IPS-18a (cell line): ENCODE measurements at regions not wholly inside any gene's neighbourhood (a gene's known extent, or its start where the extent isn't known, plus 50 kb on each side); places are given as distances from the start of the nearest gene placed in this dataset.

Experiments used
- H3K27ac ChIP-seq: one replicate; pipeline ENCODE4 v1.5.1; 2013; ENCODE audit warnings: low read length
- H3K27me3 ChIP-seq: one replicate; pipeline ENCODE4 v1.6.1; 2013; ENCODE audit warnings: mild to moderate bottlenecking, low read length; ENCODE audit not compliant: control insufficient read depth, insufficient read depth
- H3K36me3 ChIP-seq: one replicate; pipeline ENCODE4 v1.6.1; 2013; ENCODE audit warnings: low read depth, low read length; ENCODE audit not compliant: control insufficient read depth
- H3K4me1 ChIP-seq: one replicate; pipeline ENCODE4 v1.6.1; 2013; ENCODE audit warnings: low read depth, low read length; ENCODE audit not compliant: control insufficient read depth
- H3K4me3 ChIP-seq: one replicate; pipeline ENCODE4 v1.5.1; 2013; ENCODE audit warnings: low read length
- H3K9ac ChIP-seq: one replicate; pipeline ENCODE4 v1.6.1; 2013; ENCODE audit warnings: mild to moderate bottlenecking, low read length, moderate library complexity
- H3K9me3 ChIP-seq: one replicate; pipeline ENCODE4 v1.6.1; 2013; ENCODE audit warnings: low read depth, low read length; ENCODE audit not compliant: control insufficient read depth

GRCh38 chr2:3944071-3944470 is 240.7 kb downstream of the DCDC2C start:
- H3K9me3 ChIP-seq, result no peaks in the 10 kb centered on the region
- H3K4me3 ChIP-seq, result no peak overlapping the region
- H3K27me3 ChIP-seq, result no peaks in the 10 kb centered on the region
- no peaks in the 10 kb centered on the region for H3K36me3 ChIP-seq
- H3K27ac ChIP-seq, result no peak overlapping the region
- H3K9ac ChIP-seq, result no peak overlapping the region
- no peaks in the 10 kb centered on the region for H3K4me1 ChIP-seq

DNA sequence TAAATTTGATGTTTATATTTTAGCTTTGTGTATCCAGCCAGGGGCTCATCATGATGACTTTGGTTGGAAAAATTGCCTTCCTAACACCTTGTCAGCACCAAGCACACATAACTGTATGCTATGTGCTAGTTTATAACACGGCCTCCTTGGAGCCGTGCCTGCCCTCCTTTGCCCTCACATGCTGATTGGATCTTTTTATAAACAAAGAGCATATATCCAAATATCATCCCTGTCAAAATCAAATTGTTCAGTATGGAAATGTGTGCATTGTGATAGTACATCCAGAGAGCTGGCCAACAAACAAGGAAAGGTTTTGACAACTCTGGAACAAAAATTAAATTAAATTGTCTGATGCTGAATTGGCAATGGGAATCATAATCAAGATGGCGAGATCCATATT is 241.5 kb downstream of the DCDC2C start:
- no peaks in the 10 kb centered on the region for H3K9me3 ChIP-seq

GRCh38 chr2:3948191-3948590 is 244.8 kb downstream of the DCDC2C start:
- no peaks in the 10 kb centered on the region for H3K36me3 ChIP-seq
- H3K27ac ChIP-seq, result no peak overlapping the region
- H3K4me3 ChIP-seq, result no peak overlapping the region
- H3K27me3 ChIP-seq, result no peaks in the 10 kb centered on the region
- H3K4me1 ChIP-seq, result no peaks in the 10 kb centered on the region
- H3K9me3 ChIP-seq, result no peaks in the 10 kb centered on the region
- H3K9ac ChIP-seq, result no peak overlapping the region

More for the DNA sequence above, 241.5 kb downstream of the DCDC2C start:
- no peak overlapping the region for H3K9ac ChIP-seq
- no peak overlapping the region for H3K4me3 ChIP-seq
- no peak overlapping the region for H3K27ac ChIP-seq
- H3K36me3 ChIP-seq, result no peaks in the 10 kb centered on the region
- H3K4me1 ChIP-seq, result no peaks in the 10 kb centered on the region
- no peaks in the 10 kb centered on the region for H3K27me3 ChIP-seq

DNA sequence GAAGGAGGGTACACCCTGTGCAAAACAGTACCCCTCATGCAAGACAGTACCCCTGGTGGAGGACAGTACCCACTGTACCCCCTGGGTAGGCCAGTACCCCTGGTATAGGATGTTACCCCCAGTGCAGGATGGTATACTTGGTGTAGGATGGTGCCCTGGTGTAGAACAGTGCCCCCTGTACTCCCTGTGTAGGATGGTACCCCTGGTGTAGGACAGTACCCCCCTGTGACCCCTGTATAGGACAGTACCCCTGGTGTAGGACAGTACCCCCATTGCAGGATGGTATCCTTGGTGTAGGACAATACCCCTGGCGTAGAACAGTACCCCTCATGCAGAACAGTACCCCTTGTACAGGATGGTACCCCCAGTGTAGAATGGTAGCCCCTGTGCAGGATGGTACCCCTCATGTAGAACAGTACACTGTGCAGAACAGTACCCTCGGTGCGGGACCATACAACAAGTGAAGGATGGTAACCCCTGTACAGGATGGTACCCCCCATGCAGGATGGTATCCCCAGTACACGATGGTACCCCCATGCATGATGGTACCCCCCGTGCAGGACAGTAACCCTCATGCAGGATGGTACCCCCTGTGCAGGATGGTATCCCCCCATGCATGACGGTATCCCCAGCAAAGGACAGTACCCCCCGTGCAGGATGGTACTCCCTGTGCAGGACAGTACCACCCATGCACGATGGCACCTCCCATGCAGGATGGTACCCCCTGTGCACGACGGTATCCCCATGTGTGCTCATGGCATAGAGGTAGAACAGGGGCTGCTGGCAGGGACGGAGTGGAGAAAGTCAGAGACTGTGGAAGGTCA is 248.0 kb downstream of the DCDC2C start:
- Histone ChIP-seq H3K27ac (no peak overlapping the region), H3K9ac (no peak overlapping the region), H3K9me3 (no peaks in the 10 kb centered on the region), H3K36me3 (no peaks in the 10 kb centered on the region), H3K27me3 (no peaks in the 10 kb centered on the region), H3K4me1 (no peaks in the 10 kb centered on the region), H3K4me3 (no peak overlapping the region)

DNA sequence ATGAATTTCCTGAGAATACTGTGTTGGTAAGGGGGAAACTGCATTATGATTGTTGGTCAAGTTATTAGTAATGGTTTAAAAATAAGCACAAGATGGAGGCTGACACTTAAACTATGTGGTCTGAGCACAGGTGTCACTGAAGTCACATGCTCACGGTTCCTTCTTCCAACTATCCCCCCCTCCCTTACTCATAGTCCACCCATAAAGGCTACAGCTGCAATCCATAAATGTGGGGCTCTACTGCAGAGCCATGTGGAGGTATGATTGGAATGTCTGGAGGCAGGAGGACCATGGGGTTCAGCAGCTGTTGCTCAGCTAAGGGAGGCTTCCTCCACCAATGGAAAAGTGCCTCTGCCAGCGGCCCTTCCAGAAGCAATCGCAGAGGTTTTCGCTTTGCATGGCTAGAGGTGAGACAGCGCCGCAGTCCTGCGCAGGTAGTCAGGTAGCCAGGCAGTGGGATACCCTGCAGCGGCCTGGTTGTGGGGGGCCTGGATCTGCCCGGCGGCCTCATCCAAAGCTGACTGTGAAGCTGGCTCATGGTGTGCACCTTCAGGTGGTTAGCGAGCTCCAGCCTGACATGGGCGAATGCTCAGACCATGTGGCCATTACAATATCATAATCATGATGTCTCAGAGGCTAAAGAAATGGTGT is 249.6 kb downstream of the DCDC2C start:
- Histone ChIP-seq H3K27ac (no peak overlapping the region), H3K4me3 (no peak overlapping the region), H3K9ac (no peak overlapping the region), H3K27me3 (no peaks in the 10 kb centered on the region), H3K9me3 (no peaks in the 10 kb centered on the region), H3K4me1 (no peaks in the 10 kb centered on the region), H3K36me3 (no peaks in the 10 kb centered on the region)

DNA sequence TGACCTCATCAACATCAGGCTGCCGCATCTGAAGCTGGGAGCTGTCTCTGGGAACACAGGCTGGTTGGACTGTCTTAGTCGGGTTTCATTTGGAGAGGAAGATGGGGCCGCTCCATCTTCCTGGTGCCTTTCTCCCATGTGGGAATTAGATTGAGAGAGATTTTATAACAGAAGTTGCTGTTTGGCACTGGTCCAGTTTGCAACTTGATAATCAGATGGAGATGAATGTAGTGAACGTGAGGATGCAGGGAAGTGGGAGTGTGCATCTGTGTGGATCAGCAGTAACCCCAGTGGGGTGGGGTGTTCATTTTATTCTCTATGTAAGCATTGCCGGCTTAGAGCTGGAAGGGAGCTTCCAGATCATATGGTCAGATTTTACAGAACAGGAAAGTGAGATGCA is 250.9 kb downstream of the DCDC2C start:
- no peaks in the 10 kb centered on the region for H3K4me1 ChIP-seq
- no peaks in the 10 kb centered on the region for H3K27me3 ChIP-seq
- no peak overlapping the region for H3K4me3 ChIP-seq
- H3K9ac ChIP-seq, result no peak overlapping the region
- H3K36me3 ChIP-seq, result no peaks in the 10 kb centered on the region
- H3K27ac ChIP-seq, result no peak overlapping the region
- H3K9me3 ChIP-seq, result no peaks in the 10 kb centered on the region

DNA sequence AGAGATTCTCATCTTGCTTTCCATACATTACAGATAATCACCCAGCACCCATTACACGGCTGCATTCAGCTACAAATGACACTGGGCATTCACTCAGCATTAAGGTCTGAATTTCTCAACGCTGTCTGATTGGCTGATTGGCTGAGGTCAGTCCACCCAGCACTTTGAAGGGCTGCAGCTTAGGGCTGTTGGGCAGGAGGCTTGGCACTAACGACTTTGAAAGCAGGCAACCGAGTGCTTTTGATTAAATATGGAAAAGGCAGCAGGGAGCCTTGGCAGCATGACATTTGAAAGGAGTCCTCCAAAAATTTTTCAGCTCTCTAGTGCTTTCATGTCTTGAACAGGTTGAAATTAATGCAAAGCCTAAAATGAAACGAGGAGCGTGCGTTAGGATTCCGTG is 253.0 kb downstream of the DCDC2C start:
- Histone ChIP-seq H3K36me3 (no peaks in the 10 kb centered on the region), H3K27me3 (no peaks in the 10 kb centered on the region), H3K27ac (no peak overlapping the region), H3K9me3 (no peaks in the 10 kb centered on the region), H3K4me3 (no peak overlapping the region), H3K9ac (no peak overlapping the region), H3K4me1 (no peaks in the 10 kb centered on the region)

DNA sequence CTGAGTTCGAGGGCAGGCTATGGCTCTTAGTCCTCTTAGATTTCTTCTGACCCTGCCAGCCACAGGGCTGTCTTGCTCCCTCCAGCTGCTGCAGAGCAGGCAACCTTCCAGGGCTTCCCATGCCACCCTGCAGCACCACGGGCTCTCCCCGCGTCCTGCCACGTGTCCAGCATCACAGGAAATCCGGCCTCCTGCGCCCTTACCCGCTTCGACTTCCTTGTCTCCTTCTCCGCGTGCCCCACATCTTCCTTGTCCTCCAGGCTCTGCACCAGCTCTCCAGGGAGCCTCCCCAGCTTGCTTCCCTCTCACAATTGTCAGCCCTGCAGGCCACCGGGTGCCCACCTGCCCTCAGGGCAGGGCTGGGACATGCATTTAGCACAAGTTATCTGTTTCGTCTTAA is 253.5 kb downstream of the DCDC2C start:
- no peaks in the 10 kb centered on the region for H3K27me3 ChIP-seq
- H3K27ac ChIP-seq, result no peak overlapping the region
- no peaks in the 10 kb centered on the region for H3K4me1 ChIP-seq
- no peak overlapping the region for H3K9ac ChIP-seq
- no peak overlapping the region for H3K4me3 ChIP-seq
- no peaks in the 10 kb centered on the region for H3K9me3 ChIP-seq
- no peaks in the 10 kb centered on the region for H3K36me3 ChIP-seq

- no peak overlapping the region for H3K4me3 ChIP-seq
- H3K4me1 ChIP-seq, result no peaks in the 10 kb centered on the region
- no peaks in the 10 kb centered on the region for H3K27me3 ChIP-seq
- no peak overlapping the region for H3K9ac ChIP-seq
- no peak overlapping the region for H3K27ac ChIP-seq
- H3K36me3 ChIP-seq, result no peaks in the 10 kb centered on the region
- no peaks in the 10 kb centered on the region for H3K9me3 ChIP-seq
These were observed 255.1 kb downstream of the DCDC2C start for GRCh38 chr2:3958465-3958864.

GRCh38 chr2:3958969-3959368 is 255.6 kb downstream of the DCDC2C start:
- no peaks in the 10 kb centered on the region for H3K36me3 ChIP-seq
- no peaks in the 10 kb centered on the region for H3K9me3 ChIP-seq
- no peak overlapping the region for H3K27ac ChIP-seq
- no peak overlapping the region for H3K9ac ChIP-seq
- H3K27me3 ChIP-seq, result no peaks in the 10 kb centered on the region
- no peak overlapping the region for H3K4me3 ChIP-seq
- no peaks in the 10 kb centered on the region for H3K4me1 ChIP-seq

- Histone ChIP-seq H3K9me3 (no peaks in the 10 kb centered on the region), H3K9ac (no peak overlapping the region), H3K27ac (no peak overlapping the region), H3K4me1 (no peaks in the 10 kb centered on the region), H3K36me3 (no peaks in the 10 kb centered on the region), H3K4me3 (no peak overlapping the region), H3K27me3 (no peaks in the 10 kb centered on the region)
These were observed 256.0 kb downstream of the DCDC2C start for GRCh38 chr2:3959372-3959771.

DNA sequence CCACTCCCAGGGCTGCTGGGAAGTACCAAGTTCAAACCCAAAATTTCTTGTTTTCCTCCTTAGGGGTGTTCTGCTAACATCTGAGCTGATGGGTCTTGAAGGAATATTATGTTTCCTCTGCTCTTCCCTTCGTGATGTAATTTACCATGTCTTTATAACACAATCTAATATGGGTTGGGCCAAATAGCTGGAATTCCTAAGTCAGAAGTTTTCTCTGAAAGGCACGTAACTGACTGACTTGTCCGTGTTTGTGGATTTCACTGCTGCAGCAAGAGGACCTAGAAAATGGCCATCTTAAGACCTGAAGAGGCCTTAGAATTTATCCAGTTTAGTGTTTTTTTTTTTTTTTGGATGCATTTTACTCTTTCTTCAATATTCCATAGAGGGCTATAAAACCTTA is 256.7 kb downstream of the DCDC2C start:
- Histone ChIP-seq H3K4me3 (no peak overlapping the region), H3K9me3 (no peaks in the 10 kb centered on the region), H3K27ac (no peak overlapping the region), H3K9ac (no peak overlapping the region), H3K36me3 (no peaks in the 10 kb centered on the region), H3K4me1 (no peaks in the 10 kb centered on the region), H3K27me3 (no peaks in the 10 kb centered on the region)
